ENCODE measurements at regions not wholly inside any gene's neighbourhood (a gene's known extent, or its start where the extent isn't known, plus 50 kb on each side); places are given as distances from the start of the nearest gene placed in this dataset.

DNA sequence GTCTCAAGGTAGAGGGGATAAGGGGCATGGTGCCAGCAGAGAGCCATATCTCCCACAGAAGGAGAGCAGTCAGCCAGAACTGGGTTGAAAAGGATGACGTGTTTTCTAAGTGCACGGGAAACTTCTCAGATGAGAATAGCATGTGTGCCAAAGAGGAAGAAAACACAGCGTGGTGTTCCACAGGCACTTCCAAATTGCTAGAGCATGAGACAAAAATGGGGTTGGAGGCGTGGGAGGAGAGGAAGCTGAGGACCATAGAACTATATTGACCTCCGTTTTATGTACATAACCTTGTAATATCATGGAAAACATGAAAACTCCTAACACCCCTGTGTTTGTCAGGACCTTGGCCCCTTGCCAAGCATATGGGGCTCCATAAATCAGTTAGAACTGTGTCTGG, 682.7 kb upstream of the RAB6C start:
- TF ChIP-seq CTCF (IDR thresholded peaks at IDR 0.05; ENCODE audit: insufficient read depth, low read length, poor library complexity, severe bottlenecking): no peak
- TF ChIP-seq EZH2phosphoT487 (conservative IDR thresholded peaks at IDR 0.05; ENCODE audit: low read length): no peak
